ENCODE measurements at regions not wholly inside any gene's neighbourhood (a gene's known extent, or its start where the extent isn't known, plus 50 kb on each side); places are given as distances from the start of the nearest gene placed in this dataset.

DNA sequence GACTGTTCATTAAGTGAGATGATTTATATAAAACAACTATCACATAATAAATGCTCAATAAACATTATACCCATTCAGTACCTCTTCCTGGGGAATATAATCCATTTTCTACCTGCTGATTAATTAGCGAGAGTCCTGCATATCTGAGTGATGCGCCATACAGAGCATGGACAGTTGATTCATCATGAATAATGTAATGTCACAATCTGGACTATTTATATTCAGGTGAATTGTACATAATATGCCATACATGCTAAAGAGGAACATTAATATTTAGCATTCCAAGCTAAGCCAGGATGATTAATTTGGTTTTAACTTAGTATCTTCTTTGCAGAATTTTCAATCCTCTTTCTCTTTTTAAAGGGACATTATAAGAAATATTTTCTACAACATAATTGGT lies 362.0 kb upstream of the XYLT1 start:
- TF ChIP-seq, protein P1, sequence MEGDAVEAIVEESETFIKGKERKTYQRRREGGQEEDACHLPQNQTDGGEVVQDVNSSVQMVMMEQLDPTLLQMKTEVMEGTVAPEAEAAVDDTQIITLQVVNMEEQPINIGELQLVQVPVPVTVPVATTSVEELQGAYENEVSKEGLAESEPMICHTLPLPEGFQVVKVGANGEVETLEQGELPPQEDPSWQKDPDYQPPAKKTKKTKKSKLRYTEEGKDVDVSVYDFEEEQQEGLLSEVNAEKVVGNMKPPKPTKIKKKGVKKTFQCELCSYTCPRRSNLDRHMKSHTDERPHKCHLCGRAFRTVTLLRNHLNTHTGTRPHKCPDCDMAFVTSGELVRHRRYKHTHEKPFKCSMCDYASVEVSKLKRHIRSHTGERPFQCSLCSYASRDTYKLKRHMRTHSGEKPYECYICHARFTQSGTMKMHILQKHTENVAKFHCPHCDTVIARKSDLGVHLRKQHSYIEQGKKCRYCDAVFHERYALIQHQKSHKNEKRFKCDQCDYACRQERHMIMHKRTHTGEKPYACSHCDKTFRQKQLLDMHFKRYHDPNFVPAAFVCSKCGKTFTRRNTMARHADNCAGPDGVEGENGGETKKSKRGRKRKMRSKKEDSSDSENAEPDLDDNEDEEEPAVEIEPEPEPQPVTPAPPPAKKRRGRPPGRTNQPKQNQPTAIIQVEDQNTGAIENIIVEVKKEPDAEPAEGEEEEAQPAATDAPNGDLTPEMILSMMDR (IDR thresholded peaks at IDR 0.05), result no peak
- no peak for TF ChIP-seq POLR2A (IDR thresholded peaks at IDR 0.05; ENCODE audit: low read depth)
